ENCODE measurements at regions not wholly inside any gene's neighbourhood (a gene's known extent, or its start where the extent isn't known, plus 50 kb on each side); places are given as distances from the start of the nearest gene placed in this dataset.
"Not testable (repeated sequence)": the region's sequence is repeated elsewhere in the genome, so short reads cannot be mapped to it uniquely, and the experiment has no call there.

- no peak for DNase-seq
Measured at GRCh38 chr14:86310148-86310547, 780.2 kb downstream of the FLRT2 start.

- DNase-seq = no peak
Measured at GRCh38 chr14:86305058-86305457, 775.1 kb downstream of the FLRT2 start.

- peak; percentile 6 to 67 for DNase-seq
Measured at GRCh38 chr14:86299994-86300393, 770.0 kb downstream of the FLRT2 start.

- peak; percentile 84 to 96 for DNase-seq
Measured at GRCh38 chr14:86296173-86296572, 766.2 kb downstream of the FLRT2 start.

GRCh38 chr14:86288336-86288735, 758.4 kb downstream of the FLRT2 start:
- no peak for DNase-seq

GRCh38 chr14:86279405-86279804, 749.5 kb downstream of the FLRT2 start:
- DNase-seq = no peak

- no peak for DNase-seq
Measured at GRCh38 chr14:86257973-86258372, 728.0 kb downstream of the FLRT2 start.

- DNase-seq = no peak
Measured at GRCh38 chr14:86243158-86243557, 713.2 kb downstream of the FLRT2 start.

GRCh38 chr14:86237733-86238132, 707.8 kb downstream of the FLRT2 start:
- no peak for DNase-seq

- DNase-seq = no peak
Measured at GRCh38 chr14:86221755-86222154, 691.8 kb downstream of the FLRT2 start.

GRCh38 chr14:86221000-86221399, 691.1 kb downstream of the FLRT2 start:
- DNase-seq = no peak

- DNase-seq = no peak
Measured at GRCh38 chr14:86217523-86217922, 687.6 kb downstream of the FLRT2 start.

- DNase-seq = no peak
Measured at GRCh38 chr14:86203843-86204242, 673.9 kb downstream of the FLRT2 start.

- no peak for DNase-seq
Measured at GRCh38 chr14:86196471-86196870, 666.5 kb downstream of the FLRT2 start.

GRCh38 chr14:86193756-86194155, 663.8 kb downstream of the FLRT2 start:
- no peak for DNase-seq

- peak; percentile 9 to 26 for DNase-seq
Measured at GRCh38 chr14:86179980-86180379, 650.0 kb downstream of the FLRT2 start.

GRCh38 chr14:86168371-86168770, 638.4 kb downstream of the FLRT2 start:
- no peak for DNase-seq

- peak in 1 of 2 experiments; percentile 5 for DNase-seq
Measured at GRCh38 chr14:86166541-86166940, 636.6 kb downstream of the FLRT2 start.

GRCh38 chr14:86153480-86153879, 623.5 kb downstream of the FLRT2 start:
- no peak for DNase-seq

GRCh38 chr14:86143248-86143647, 613.3 kb downstream of the FLRT2 start:
- DNase-seq = no peak

GRCh38 chr14:86141966-86142365, 612.0 kb downstream of the FLRT2 start:
- no peak for DNase-seq

GRCh38 chr14:86129426-86129825, 599.5 kb downstream of the FLRT2 start:
- DNase-seq = no peak

GRCh38 chr14:86124328-86124727, 594.4 kb downstream of the FLRT2 start:
- no peak for DNase-seq

- no peak for DNase-seq
Measured at GRCh38 chr14:86115972-86116371, 586.0 kb downstream of the FLRT2 start.

GRCh38 chr14:86110871-86111270, 580.9 kb downstream of the FLRT2 start:
- not testable (repeated sequence) for DNase-seq

- DNase-seq = no peak
Measured at GRCh38 chr14:86104691-86105265, 574.8 kb downstream of the FLRT2 start.

Data from NCI-H2081 (cell line).